HEK293 (cell line): ENCODE measurements at regions not wholly inside any gene's neighbourhood (a gene's known extent, or its start where the extent isn't known, plus 50 kb on each side); places are given as distances from the start of the nearest gene placed in this dataset.

ENCODE experiments used
- CTCF ChIA-PET: fragments of 350-600 bp; formaldehyde crosslinking; extraction: SDS; loops from one replicate; lab custom pipeline; 2021; ENCODE audit warnings: antibody characterized with exemption; lab: Yijun Ruan, JAX
- POLR2A ChIA-PET: fragments of 300-600 bp; formaldehyde crosslinking; extraction: SDS; loops from one replicate; lab custom pipeline; 2020; ENCODE audit warnings: antibody characterized with exemption, inconsistent platforms; lab: Yijun Ruan, JAX
- H3K27ac ChIP-seq: fragments of 200-500 bp; sonication (Bioruptor generic); 2 replicates; pipeline ENCODE4 v1.5.1; 2014; ENCODE audit warnings: low read depth, low read length, control low read depth, inconsistent platforms; ENCODE audit errors: extremely low read depth
- H3K36me3 ChIP-seq, 2 experiments: fragments of 200-500 bp in 1 of 2; sonication (Bioruptor generic) in 1 of 2; 1 replicate in 1 of 2; 2 replicates in 1 of 2; pipeline ENCODE4 v1.5.1; 2014 to 2017; ENCODE audit warnings: inconsistent platforms in 2 of 2, low read length in 2 of 2; ENCODE audit not compliant: control insufficient read depth in 2 of 2, insufficient read depth in 1 of 2
- H3K4me1 ChIP-seq: fragments of 200-500 bp; sonication (Bioruptor generic); 2 replicates; pipeline ENCODE4 v1.5.1; 2014; ENCODE audit warnings: mild to moderate bottlenecking, low read length, inconsistent platforms; ENCODE audit not compliant: control insufficient read depth, insufficient read depth
- H3K4me3 ChIP-seq: 2 replicates; pipeline ENCODE4 v1.5.1; 2011; ENCODE audit warnings: low read depth, mild to moderate bottlenecking, control low read depth, low read length, moderate library complexity
- H3K9me3 ChIP-seq: fragments of 200-500 bp; sonication (Bioruptor generic); 2 replicates; pipeline ENCODE4 v1.5.1; 2014; ENCODE audit warnings: low read depth, low read length, inconsistent platforms; ENCODE audit not compliant: control insufficient read depth, insufficient read depth
- GLI2 ChIP-seq: fragments of 450-650 bp; formaldehyde crosslinking; IDR thresholded peaks from 2 replicates; pipeline ENCODE4; 2017; ENCODE audit warnings: missing biosample characterization, missing genetic modification characterization, low read depth, borderline replicate concordance
- IKZF3 ChIP-seq: fragments of 450-650 bp; IDR thresholded peaks from 2 replicates; pipeline ENCODE4 v1.5.0; 2018; ENCODE audit warnings: missing biosample characterization, mild to moderate bottlenecking, missing genetic modification characterization, moderate library complexity
- OSR2 ChIP-seq: fragments of 450-650 bp; formaldehyde crosslinking; IDR thresholded peaks from 2 replicates; pipeline ENCODE4 v1.5.1; 2016; ENCODE audit warnings: missing biosample characterization, missing genetic modification characterization
- PRDM10 ChIP-seq: fragments of 450-650 bp; formaldehyde crosslinking; IDR thresholded peaks from 2 replicates; pipeline ENCODE4 v1.5.1; 2016; ENCODE audit warnings: missing biosample characterization, missing genetic modification characterization
- ZBTB20 ChIP-seq: fragments of 450-650 bp; formaldehyde crosslinking; IDR thresholded peaks from 2 replicates; pipeline ENCODE4 v1.5.1; 2016; ENCODE audit warnings: missing biosample characterization, missing genetic modification characterization
- ZBTB48 ChIP-seq: fragments of 450-650 bp; formaldehyde crosslinking; IDR thresholded peaks from 2 replicates; pipeline ENCODE4 v1.5.1; 2016; ENCODE audit warnings: missing biosample characterization, missing genetic modification characterization
- ZFP69B ChIP-seq: fragments of 450-650 bp; formaldehyde crosslinking; IDR thresholded peaks from 2 replicates; pipeline ENCODE4 v1.5.1; 2016; ENCODE audit warnings: missing biosample characterization, missing genetic modification characterization
- ZNF133 ChIP-seq: fragments of 450-650 bp; formaldehyde crosslinking; IDR thresholded peaks from 2 replicates; pipeline ENCODE4 v1.5.1; 2016; ENCODE audit warnings: missing biosample characterization, missing genetic modification characterization
- ZNF155 ChIP-seq: fragments of 450-650 bp; formaldehyde crosslinking; IDR thresholded peaks from 2 replicates; pipeline ENCODE4 v1.5.1; 2016; ENCODE audit warnings: missing biosample characterization, missing genetic modification characterization
- ZNF16 ChIP-seq: fragments of 450-650 bp; formaldehyde crosslinking; IDR thresholded peaks from 2 replicates; pipeline ENCODE4 v1.5.1; 2016; ENCODE audit warnings: low read depth, missing biosample characterization, missing genetic modification characterization
- ZNF223 ChIP-seq: fragments of 450-650 bp; formaldehyde crosslinking; IDR thresholded peaks from 2 replicates; pipeline ENCODE4 v1.5.1; 2016; ENCODE audit warnings: missing biosample characterization, missing genetic modification characterization
- ZNF23 ChIP-seq: fragments of 450-650 bp; formaldehyde crosslinking; IDR thresholded peaks from 2 replicates; pipeline ENCODE4 v1.5.1; 2016; ENCODE audit warnings: missing biosample characterization, missing genetic modification characterization, borderline replicate concordance
- ZNF274 ChIP-seq, 2 experiments: fragments of 200-500 bp in 1 of 2; fragments of 450-650 bp in 1 of 2; sonication (Bioruptor generic) in 1 of 2; formaldehyde crosslinking in 1 of 2; IDR thresholded peaks; 2 replicates each; pipeline versions ENCODE4 v1.5.1 to v1.6.1; 2014 to 2016; ENCODE audit warnings: borderline replicate concordance in 1 of 2, inconsistent platforms in 1 of 2, low read length in 1 of 2, missing biosample characterization in 1 of 2, missing genetic modification characterization in 1 of 2
- ZNF302 ChIP-seq: fragments of 450-650 bp; formaldehyde crosslinking; IDR thresholded peaks from 2 replicates; pipeline ENCODE4 v1.5.1; 2016; ENCODE audit warnings: missing biosample characterization, missing genetic modification characterization, low read depth
- ZNF335 ChIP-seq: fragments of 450-650 bp; formaldehyde crosslinking; conservative IDR thresholded peaks from 2 replicates; pipeline ENCODE4 v1.5.1; 2016; ENCODE audit warnings: missing biosample characterization, missing genetic modification characterization
- ZNF404 ChIP-seq: fragments of 450-650 bp; formaldehyde crosslinking; IDR thresholded peaks from 2 replicates; pipeline ENCODE4 v1.5.1; 2017; ENCODE audit warnings: missing biosample characterization, missing genetic modification characterization
- ZNF501 ChIP-seq: fragments of 450-650 bp; formaldehyde crosslinking; IDR thresholded peaks from 2 replicates; pipeline ENCODE4 v1.5.1; 2016; ENCODE audit warnings: missing biosample characterization, missing genetic modification characterization
- ZNF548 ChIP-seq: fragments of 450-650 bp; formaldehyde crosslinking; IDR thresholded peaks from 2 replicates; pipeline ENCODE4 v1.5.1; 2016; ENCODE audit warnings: missing biosample characterization, missing genetic modification characterization
- ZNF560 ChIP-seq: fragments of 450-650 bp; formaldehyde crosslinking; IDR thresholded peaks from 2 replicates; pipeline ENCODE4 v1.5.1; 2017; ENCODE audit warnings: missing biosample characterization, missing genetic modification characterization, borderline replicate concordance
- ZNF629 ChIP-seq: fragments of 450-650 bp; formaldehyde crosslinking; IDR thresholded peaks from 2 replicates; pipeline ENCODE4 v1.5.1; 2017; ENCODE audit warnings: missing biosample characterization, missing genetic modification characterization
- ZNF654 ChIP-seq: fragments of 450-650 bp; formaldehyde crosslinking; IDR thresholded peaks from 2 replicates; pipeline ENCODE4 v1.5.1; 2016; ENCODE audit warnings: low read depth, missing biosample characterization, missing genetic modification characterization
- ZNF664 ChIP-seq: fragments of 450-650 bp; formaldehyde crosslinking; IDR thresholded peaks from 2 replicates; pipeline ENCODE4 v1.5.1; 2016; ENCODE audit warnings: missing biosample characterization, missing genetic modification characterization
- ZNF692 ChIP-seq: fragments of 450-650 bp; formaldehyde crosslinking; IDR thresholded peaks from 2 replicates; pipeline ENCODE4 v1.5.1; 2016; ENCODE audit warnings: missing biosample characterization, missing genetic modification characterization
- ZNF701 ChIP-seq: fragments of 450-650 bp; formaldehyde crosslinking; IDR thresholded peaks from 2 replicates; pipeline ENCODE4 v1.5.1; 2016; ENCODE audit warnings: missing biosample characterization, missing genetic modification characterization
- ZSCAN5A ChIP-seq: fragments of 450-650 bp; formaldehyde crosslinking; IDR thresholded peaks from 2 replicates; pipeline ENCODE4 v1.5.1; 2016; ENCODE audit warnings: missing biosample characterization, missing genetic modification characterization
- TF ChIP-seq, protein P1 (sequence below): fragments of 450-650 bp; formaldehyde crosslinking; IDR thresholded peaks from 2 replicates; pipeline ENCODE4 v1.5.1; 2016; ENCODE audit warnings: missing biosample characterization, missing genetic modification characterization

GRCh38 chr5:92911293-92911692 lies 669.7 kb downstream of the NR2F1-AS1 start (continued):
- TF ChIP-seq ZBTB48 (tag by site-specific recombination) (no peak), ZNF629 (no peak), ZNF664 (tag by site-specific recombination) (no peak), ZSCAN5A (tag by site-specific recombination) (no peak), ZBTB20 (tag by site-specific recombination) (no peak), PRDM10 (tag by site-specific recombination) (no peak), ZNF16 (tag by site-specific recombination) (no peak), ZNF654 (tag by site-specific recombination) (no peak), GLI2 (no peak), ZFP69B (tag by site-specific recombination) (no peak), OSR2 (tag by site-specific recombination) (no peak), ZNF692 (tag by site-specific recombination) (no peak)

DNA sequence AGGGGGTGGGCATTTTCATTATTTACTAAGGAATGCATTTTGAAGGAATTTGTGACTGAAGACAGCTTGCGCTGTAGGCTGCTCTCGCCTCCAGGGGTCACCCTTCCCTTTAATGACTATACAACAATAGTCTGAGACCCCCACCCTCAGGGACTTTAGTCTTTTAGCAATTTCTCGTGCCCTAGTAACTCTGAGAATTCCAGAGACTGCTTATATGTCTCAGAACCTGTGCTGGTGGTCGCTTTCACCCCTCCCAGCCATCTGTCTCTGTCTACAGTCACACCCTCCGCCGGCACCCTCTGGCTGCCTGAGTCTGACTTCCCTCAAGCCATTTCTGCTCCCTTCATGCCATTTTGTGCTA lies 671.4 kb downstream of the NR2F1-AS1 start:
- no peak overlapping the region for H3K4me3 ChIP-seq
- TF ChIP-seq ZNF501 (tag by site-specific recombination) (no peak), ZNF701 (tag by site-specific recombination) (no peak), ZNF155 (tag by site-specific recombination) (no peak), ZNF654 (tag by site-specific recombination) (peak; percentile 22; the same call in 1 of the 2 replicates)
- no peaks in the 10 kb centered on the region for H3K4me1 ChIP-seq
- H3K27ac ChIP-seq = no peak overlapping the region
- H3K36me3 ChIP-seq = no peaks in the 10 kb centered on the region
- POLR2A ChIA-PET = no interaction called here
- CTCF ChIA-PET = interaction anchor here (0.6 to 1.9 kb wide), 14 partner anchors 10 to 994 kb away, joined by 3 to 8 read pairs (median 4); no protein-coding TSS in a partner anchor
- H3K9me3 ChIP-seq = no peaks in the 10 kb centered on the region

GRCh38 chr5:92908952-92909601 lies 671.9 kb downstream of the NR2F1-AS1 start:
- Histone ChIP-seq H3K9me3 (no peaks in the 10 kb centered on the region), H3K4me1 (no peaks in the 10 kb centered on the region), H3K4me3 (no peak overlapping the region), H3K27ac (no peak overlapping the region), H3K36me3 (no peaks in the 10 kb centered on the region)
- CTCF ChIA-PET = interaction anchor here (0.6 to 1.9 kb wide), 18 partner anchors 9 to 993 kb away, joined by 3 to 8 read pairs (median 3); no protein-coding TSS in a partner anchor
- POLR2A ChIA-PET = no interaction called here
- no peak for TF ChIP-seq ZNF133 (tag by site-specific recombination)
- TF ChIP-seq ZNF302 = no peak
- no peak for TF ChIP-seq ZNF560
- TF ChIP-seq ZNF404 = no peak
- TF ChIP-seq ZNF335 (tag by site-specific recombination) = no peak
- TF ChIP-seq, protein P1, sequence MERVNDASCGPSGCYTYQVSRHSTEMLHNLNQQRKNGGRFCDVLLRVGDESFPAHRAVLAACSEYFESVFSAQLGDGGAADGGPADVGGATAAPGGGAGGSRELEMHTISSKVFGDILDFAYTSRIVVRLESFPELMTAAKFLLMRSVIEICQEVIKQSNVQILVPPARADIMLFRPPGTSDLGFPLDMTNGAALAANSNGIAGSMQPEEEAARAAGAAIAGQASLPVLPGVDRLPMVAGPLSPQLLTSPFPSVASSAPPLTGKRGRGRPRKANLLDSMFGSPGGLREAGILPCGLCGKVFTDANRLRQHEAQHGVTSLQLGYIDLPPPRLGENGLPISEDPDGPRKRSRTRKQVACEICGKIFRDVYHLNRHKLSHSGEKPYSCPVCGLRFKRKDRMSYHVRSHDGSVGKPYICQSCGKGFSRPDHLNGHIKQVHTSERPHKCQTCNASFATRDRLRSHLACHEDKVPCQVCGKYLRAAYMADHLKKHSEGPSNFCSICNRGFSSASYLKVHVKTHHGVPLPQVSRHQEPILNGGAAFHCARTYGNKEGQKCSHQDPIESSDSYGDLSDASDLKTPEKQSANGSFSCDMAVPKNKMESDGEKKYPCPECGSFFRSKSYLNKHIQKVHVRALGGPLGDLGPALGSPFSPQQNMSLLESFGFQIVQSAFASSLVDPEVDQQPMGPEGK = no peak
- TF ChIP-seq IKZF3 (tag by site-specific recombination) = no peak
- no peak for TF ChIP-seq ZNF223 (tag by site-specific recombination)
- no peak for TF ChIP-seq ZNF274 (IDR thresholded peaks at IDR 0.05; ENCODE audit: low read length)
- no peak for TF ChIP-seq ZNF274 (tag by site-specific recombination; IDR thresholded peaks at IDR 0.05; ENCODE audit: borderline replicate concordance)
- no peak for TF ChIP-seq ZNF23 (tag by site-specific recombination)
- no peak for TF ChIP-seq ZNF548
